Hematopoietic multipotent progenitor cell treated with erythropoietin and hydrocortisone succinate and interleukin-3 and kit ligand, for 8 days (in vitro differentiated cells): ENCODE measurements at regions not wholly inside any gene's neighbourhood (a gene's known extent, or its start where the extent isn't known, plus 50 kb on each side); places are given as distances from the start of the nearest gene placed in this dataset.

Source experiments
- DNase-seq: peaks from one replicate; pipeline ENCODE4 v3.0.0-alpha.2; 2015

DNA sequence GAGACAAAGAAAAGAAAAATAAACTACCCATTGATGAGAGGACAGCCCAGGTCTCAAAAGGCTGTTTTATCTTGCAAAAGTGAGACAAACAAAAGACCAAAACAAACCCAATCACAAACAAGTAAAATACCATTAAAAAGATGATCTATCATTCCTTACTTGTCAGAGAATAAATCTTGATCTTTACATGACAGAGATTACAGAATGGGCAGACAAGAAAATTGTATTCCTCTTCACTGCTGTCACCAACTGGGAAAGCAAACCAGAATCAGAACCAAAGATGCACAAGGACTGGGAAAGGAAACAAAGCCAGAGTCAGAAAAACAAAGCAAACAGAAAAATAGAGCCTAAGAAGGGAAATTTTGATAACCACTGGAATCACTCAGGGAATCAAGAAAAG, 444.0 kb upstream of the PDE3A start:
- DNase-seq, result no peak

- no peak for DNase-seq
Measured at GRCh38 chr12:19925841-19926240, 442.5 kb upstream of the PDE3A start.

GRCh38 chr12:19926266-19926665, 442.1 kb upstream of the PDE3A start:
- DNase-seq, result no peak

DNA sequence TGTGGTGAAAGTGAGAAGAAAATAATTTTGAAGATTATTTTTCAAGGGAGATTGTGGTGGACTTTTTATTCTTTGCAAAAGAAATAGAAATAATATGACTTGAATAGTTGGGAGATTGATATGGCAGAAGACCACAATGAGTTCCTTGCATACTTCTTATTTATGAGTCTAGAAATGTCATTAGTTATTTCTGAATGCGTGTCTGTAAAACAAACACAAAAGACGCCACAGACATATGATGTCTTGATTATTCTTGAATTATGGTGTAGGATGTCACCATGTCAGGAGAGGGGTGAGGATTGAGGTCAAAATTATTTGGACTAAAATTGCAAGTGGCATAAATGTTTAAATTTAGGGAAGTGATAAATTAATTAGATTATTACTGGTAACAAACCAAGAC, 440.7 kb upstream of the PDE3A start:
- no peak for DNase-seq

- no peak for DNase-seq
Measured at GRCh38 chr12:19932413-19932812, 435.9 kb upstream of the PDE3A start.

DNA sequence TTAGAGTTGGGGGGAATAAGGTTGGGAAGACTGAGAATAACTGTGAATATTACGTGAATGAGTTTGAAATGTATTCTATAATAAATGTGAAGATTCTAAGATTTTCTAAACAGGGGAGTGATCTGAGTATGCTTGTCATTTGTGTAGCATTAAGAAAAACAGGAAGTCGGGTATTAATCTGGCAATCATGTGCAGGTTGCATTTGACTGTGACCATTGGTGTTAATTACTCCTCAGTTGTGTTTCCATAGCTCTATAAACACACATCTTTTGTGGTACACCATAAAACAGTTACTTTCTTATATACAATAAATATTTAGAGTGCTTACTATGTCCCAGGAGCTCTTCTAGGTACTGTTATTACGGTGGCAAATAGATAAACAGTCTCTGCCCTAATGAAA, 434.4 kb upstream of the PDE3A start:
- DNase-seq, result no peak

- DNase-seq, result no peak
Measured at GRCh38 chr12:19937161-19937560, 431.2 kb upstream of the PDE3A start.

- DNase-seq, result no peak
Measured at GRCh38 chr12:19938031-19938430, 430.3 kb upstream of the PDE3A start.

DNA sequence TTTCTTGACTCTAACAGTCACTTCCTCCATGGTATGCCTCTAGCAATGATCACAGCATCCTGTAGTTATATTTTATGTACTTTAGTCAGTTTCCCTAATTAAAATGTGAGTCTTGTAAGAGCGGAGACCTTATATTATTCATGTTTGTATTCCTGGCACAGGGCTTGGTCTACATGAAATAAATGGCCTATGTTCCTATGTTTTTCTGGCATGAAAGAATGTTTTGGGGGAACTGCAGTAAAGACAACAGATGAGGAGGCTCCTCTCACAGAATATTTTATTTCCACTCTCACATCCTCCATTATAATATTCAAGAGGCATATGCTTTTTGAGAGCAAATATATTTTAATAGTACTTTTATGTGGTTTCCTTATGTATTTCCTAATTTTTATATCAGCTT, 429.8 kb upstream of the PDE3A start:
- no peak for DNase-seq

- DNase-seq, result no peak
Measured at GRCh38 chr12:19940267-19940666, 428.1 kb upstream of the PDE3A start.

- DNase-seq, result no peak
Measured at GRCh38 chr12:19941096-19941495, 427.2 kb upstream of the PDE3A start.

- DNase-seq, result no peak
Measured at GRCh38 chr12:19945559-19946435, 422.5 kb upstream of the PDE3A start.

DNA sequence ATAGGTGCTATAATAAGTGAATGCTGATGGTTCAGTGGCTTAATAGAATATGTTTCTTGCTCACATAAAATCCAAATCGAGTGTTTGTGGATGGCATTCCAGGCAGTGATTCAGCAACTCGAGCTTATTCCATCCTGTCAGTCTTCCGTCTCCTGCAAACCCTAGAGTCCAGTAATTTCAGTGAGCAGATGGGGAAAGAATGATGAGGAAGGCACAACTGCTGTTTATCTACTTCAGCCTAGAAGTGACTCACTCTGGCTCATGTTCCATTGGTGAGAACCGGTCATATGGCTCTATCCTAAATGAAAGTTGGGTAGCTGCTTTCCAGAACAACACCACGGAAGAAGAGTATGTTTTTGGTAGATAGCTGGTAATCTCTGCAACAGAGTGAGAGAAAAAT, 421.8 kb upstream of the PDE3A start:
- no peak for DNase-seq

DNA sequence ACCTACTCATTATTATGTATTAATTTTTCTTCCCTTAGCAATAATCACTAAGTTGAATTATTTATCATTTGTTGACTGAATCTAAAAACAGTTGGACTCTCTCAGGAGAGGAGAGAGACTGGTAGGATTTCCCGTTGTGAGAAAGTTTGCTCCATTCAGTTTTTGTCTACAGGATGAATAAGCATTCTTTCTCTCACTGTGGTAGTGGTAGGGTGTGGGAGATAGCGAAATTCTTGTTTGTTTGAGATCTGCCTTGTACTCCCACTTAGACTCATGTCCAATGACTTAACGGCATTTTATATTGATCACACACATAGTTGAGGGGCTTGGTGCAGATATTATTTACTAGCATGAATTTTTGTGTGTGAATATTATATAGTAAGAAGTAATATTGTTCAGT, 421.0 kb upstream of the PDE3A start:
- DNase-seq, result no peak

DNA sequence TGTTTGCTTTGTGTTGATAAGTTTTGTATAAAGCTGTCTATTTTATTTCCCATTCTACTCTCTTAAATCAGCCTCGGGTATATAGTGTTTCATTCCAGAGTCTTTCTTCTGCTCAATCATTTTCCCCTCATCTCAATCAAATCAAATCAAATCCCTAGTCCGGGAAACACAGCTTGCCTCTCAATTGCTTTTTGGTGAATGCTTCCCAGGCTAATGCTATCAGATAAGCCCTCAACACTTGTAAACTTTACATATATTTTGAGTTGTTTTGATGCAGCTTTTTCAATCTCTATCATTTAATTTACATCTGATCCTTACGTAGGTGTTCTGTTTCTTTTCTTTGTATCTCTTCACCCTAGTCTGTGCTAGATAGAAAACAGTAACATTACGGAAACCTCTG, 416.7 kb upstream of the PDE3A start:
- DNase-seq, result no peak

GRCh38 chr12:19953734-19954133, 414.6 kb upstream of the PDE3A start:
- no peak for DNase-seq

DNA sequence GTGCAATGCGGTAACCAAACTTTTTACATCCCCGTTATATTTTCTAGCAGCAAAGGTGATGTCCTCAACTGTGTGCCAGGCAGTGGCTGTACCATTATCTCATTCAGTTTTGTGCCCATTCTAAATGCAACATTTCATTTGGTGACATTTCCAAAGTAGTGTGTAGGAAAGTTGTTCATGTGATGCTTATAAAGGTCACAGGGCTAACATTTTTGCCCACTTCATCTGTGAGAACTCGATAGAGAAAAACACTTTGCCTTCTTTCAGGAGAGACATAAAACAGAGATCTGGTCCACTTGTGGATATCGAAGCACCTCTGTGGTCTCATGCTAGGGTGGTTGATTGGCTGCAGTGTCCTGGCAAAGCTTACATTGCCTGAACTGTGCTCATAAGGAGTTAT, 414.2 kb upstream of the PDE3A start:
- no peak for DNase-seq

DNA sequence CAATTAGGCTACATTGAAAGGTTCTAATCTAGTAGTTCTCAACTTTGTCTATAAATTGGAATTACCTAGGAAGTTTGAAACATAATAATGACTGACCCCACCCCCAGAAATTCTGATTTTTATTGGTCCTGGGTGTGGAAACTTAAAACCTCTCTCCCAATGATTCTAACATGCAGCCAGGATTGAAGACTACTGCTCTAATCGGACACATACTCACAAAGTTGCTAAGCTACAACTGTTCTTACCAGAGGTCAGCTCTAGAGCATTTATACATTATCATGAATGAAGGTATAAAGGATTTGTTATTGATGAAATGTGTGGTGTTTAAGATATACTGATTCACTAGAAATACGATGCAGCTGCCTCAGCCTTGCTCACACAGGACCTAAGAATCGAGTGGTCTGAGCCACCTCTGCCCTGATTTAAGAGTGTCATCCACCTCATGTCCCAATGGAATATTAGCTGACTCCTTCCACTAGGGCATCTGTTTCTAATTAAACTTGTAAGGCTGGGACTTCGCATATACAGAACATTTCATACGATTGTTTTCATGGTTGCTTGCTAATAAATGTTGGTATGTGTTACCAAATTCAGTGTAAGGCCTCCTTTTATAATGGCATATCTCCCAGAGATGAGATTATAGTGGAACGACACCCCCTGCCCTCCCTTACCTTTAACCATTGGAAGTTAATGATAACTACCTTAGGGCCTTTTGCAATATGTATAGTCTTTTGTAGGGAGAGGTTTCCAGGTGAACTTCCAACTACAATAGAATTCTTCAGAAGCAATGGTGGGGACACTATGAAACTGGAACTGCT, 410.8 kb upstream of the PDE3A start:
- DNase-seq, result no peak

DNA sequence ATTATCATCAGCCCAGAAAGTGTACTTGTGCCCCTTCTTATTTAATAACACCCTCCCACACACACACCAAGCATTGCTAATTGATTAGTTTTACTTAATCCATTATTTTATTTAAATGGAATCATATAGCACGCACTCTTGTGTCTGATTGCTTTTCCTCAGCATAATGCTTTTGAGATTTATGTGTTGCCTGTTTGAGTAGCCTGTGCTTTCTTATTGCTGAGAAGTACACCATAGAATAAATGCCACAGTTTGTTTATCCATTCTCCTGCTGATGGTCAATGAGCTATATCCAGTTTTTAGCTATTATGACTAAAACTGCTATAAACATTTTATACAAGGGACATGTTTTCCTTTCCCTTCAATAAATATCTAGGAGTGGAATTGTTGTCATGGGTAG, 409.9 kb upstream of the PDE3A start:
- no peak for DNase-seq

- no peak for DNase-seq
Measured at GRCh38 chr12:19959353-19959752, 409.0 kb upstream of the PDE3A start.

- no peak for DNase-seq
Measured at GRCh38 chr12:19960527-19960926, 407.8 kb upstream of the PDE3A start.

DNA sequence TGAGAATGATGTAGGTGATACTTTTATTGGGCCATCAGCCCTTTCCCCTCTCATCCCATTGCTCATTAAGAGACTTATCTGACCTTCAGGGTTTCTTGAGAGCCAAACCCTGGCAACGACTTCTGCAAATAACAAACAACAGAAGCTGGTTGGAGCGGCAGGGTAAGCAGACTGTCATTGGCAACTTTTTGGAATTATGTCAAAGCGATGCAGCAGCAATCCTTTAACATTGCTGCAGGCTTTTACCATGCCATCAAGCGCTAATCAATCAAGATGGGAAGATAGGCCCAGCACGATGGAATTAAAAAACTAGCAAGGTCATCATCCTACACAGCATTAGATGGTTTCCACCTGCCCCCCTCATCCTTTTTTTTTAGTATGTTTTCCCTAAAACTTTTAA, 406.1 kb upstream of the PDE3A start:
- DNase-seq, result no peak

DNA sequence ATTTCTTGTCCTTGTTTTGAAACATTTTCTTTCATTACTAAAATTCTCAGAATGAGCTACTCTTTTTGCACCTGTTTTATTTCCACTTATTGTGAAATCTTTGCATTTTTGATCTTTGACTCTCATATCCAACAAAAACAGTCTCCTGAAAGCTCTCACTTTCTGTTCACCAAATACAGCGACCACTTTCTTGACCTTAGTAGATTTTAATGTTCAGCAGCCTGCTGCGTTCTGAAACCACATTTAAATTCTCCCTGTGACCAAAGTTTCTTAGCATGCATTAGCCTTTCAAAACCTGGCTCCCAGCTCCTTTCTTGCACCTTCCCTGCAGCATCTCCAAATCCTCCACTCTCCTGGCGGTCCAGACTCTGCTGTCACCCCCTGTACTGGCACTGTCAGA, 404.4 kb upstream of the PDE3A start:
- no peak for DNase-seq

- no peak for DNase-seq
Measured at GRCh38 chr12:19964549-19964948, 403.8 kb upstream of the PDE3A start.
